ENCODE measurements at regions not wholly inside any gene's neighbourhood (a gene's known extent, or its start where the extent isn't known, plus 50 kb on each side); places are given as distances from the start of the nearest gene placed in this dataset.
"Not testable (repeated sequence)": the region's sequence is repeated elsewhere in the genome, so short reads cannot be mapped to it uniquely, and the experiment has no call there.

DNA sequence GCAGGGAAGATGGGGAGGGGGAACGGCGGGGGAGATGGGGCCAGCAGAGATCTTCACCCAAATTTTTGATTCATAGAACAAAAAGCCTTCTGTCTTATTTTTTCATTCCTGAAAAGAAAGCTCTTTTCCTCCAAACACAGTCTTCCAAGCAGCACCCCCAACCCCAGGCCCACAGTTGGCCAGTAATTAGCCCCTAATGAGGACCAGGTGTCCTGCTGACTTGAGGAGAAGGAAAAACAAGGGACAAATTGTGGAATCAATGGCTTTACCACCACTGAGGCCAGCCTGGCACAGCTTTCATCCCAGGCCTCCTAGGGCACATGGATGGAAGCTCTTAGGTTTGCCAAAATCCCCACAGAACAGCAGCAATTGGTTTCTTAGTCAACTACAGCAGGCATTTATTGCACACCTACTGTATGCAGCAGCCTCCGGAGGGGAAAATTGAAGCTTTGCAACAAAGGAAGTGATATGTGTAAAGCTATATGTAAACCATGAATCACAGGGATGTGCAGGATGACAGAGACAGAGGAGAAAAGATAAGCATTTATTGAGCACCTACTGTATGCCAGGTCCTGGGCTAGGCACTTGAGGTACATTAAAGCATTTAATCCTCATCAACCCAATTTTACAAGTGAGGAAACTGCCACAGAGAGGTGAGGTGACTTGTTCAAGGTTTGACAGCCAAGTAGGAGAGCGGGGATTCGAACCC, 199.5 kb downstream of the TBC1D2B start:
- ChIA-PET CTCF (no interaction called here), POLR2A (no interaction called here)
- DNase-seq (ENCODE audit: extremely low spot score) = no peak
- TF ChIP-seq ELF4 (IDR thresholded peaks at IDR 0.05) (no peak), FOXK2 (IDR thresholded peaks at IDR 0.05) (no peak), L3MBTL2 (conservative IDR thresholded peaks at IDR 0.05) (no peak), TARDBP (IDR thresholded peaks at IDR 0.05) (no peak), FOXA1 (IDR thresholded peaks at IDR 0.05) (no peak), NFRKB (IDR thresholded peaks at IDR 0.05) (no peak), HDGF (IDR thresholded peaks at IDR 0.05; ENCODE audit: borderline replicate concordance) (no peak), FOXM1 (IDR thresholded peaks at IDR 0.05; ENCODE audit: borderline replicate concordance) (no peak), BHLHE40 (IDR thresholded peaks at IDR 0.05; ENCODE audit: borderline replicate concordance) (no peak), LEF1 (IDR thresholded peaks at IDR 0.05; ENCODE audit: borderline replicate concordance) (no peak), CTBP1 (IDR thresholded peaks at IDR 0.05; ENCODE audit: borderline replicate concordance) (no peak), SUZ12 (IDR thresholded peaks at IDR 0.05) (no peak), SP1 (IDR thresholded peaks at IDR 0.05) (no peak), ARNT (IDR thresholded peaks at IDR 0.05) (no peak), ZNF384 (IDR thresholded peaks at IDR 0.05) (no peak)
- TF ChIP-seq, protein P1, sequence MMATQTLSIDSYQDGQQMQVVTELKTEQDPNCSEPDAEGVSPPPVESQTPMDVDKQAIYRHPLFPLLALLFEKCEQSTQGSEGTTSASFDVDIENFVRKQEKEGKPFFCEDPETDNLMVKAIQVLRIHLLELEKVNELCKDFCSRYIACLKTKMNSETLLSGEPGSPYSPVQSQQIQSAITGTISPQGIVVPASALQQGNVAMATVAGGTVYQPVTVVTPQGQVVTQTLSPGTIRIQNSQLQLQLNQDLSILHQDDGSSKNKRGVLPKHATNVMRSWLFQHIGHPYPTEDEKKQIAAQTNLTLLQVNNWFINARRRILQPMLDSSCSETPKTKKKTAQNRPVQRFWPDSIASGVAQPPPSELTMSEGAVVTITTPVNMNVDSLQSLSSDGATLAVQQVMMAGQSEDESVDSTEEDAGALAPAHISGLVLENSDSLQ (IDR thresholded peaks at IDR 0.05) = no peak

DNA sequence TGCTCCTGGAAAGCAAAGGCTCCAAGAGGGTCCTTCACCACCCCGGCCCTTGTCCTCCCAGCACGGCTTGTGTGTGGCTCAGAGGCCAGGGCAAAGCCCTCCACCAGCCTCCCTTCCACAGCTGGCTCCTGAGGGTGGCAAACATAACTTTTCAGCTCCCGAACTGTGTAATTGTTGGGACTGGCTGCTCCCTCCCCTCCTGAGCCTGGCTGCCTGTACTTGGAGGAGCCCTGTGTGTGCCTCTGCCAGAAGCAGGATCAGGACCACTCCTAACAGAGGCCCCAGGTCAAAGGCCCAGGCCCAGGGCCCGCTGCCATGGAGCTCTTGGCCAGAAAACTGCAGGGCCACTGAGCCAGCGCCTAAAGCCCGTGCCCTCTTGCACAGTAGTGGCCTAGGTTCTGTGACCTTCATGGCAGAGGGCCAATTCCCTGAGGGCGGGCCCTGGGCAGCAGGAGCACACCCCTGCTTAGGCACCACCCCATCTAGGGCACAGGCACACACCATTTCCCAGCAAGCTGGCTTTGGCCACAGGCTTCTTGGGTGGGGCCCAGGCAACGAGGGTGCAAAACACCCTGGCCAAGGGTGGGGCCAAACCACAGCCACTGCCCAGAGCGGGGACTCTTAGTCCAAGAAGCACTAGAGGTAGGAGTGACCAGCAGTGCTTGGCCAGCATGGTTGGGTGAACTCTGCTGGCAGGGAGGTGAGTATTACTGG, 201.2 kb downstream of the TBC1D2B start:
- CTCF ChIA-PET = interaction anchor here (1.4 kb wide), 1 partner anchor 20 kb away, joined by 6 read pairs; no protein-coding TSS in a partner anchor
- DNase-seq (ENCODE audit: extremely low spot score); POLR2A ChIA-PET: not testable (repeated sequence)

DNA sequence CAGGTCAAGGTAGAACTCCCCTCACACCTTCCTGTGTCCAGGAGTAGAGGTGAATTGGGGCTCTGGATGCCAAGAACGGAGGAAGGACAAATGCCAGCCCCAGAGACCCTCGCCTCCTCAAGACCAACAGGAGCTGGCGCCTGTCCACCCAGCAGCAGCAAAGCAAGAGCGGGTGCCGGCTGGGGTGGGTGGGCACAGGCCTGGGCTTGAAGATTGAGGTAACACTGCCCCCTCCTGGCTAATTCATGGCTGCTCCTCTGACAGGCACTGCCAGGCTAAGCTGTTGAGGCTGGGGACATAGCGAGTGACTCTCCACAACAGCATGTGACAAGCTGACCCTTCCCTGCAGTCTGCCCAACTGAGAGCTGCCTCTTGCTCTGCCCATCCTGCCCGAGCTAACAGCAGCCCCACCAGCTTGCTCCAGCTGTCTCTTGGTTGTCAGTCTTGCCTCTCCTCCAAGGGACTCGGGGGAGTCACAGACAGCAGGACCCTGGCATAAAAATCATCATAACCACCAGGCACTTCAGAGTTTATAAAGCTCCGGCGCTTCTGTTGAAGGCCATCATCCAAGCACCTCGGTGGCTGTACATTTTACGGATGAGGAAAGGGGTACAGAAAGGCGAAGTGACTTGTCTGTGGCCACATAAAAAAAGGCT, 202.3 kb downstream of the TBC1D2B start:
- POLR2A ChIA-PET = not testable (repeated sequence)
- DNase-seq (ENCODE audit: extremely low spot score) = peak; percentile 76

DNA sequence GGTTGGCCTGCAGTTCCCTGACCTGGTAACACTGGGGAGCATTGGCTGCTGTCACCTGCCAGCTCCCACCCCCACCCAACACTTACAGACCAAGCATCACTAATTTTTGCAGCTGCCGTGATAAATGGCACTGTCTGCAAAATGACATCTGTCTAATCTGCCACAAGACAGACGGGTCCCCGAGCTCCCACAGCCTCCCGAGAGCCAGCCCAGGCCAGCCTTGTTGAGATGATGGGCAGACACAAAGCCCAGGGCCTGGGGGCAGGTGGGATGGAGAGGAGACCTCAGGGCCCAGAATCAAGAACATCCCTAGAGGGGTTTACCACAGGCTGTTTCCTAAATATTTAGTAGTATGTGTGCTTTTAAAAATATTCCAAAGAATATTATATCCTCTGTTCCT, 203.4 kb downstream of the TBC1D2B start:
- DNase-seq (ENCODE audit: extremely low spot score) = no peak
- ChIA-PET CTCF (interaction anchor here (1.1 kb wide), 1 partner anchor 266 kb away, joined by 3 read pairs; no protein-coding TSS in a partner anchor), POLR2A (no interaction called here)
- TF ChIP-seq LEF1 (IDR thresholded peaks at IDR 0.05; ENCODE audit: borderline replicate concordance) (no peak), FOXK2 (IDR thresholded peaks at IDR 0.05) (no peak), HDGF (IDR thresholded peaks at IDR 0.05; ENCODE audit: borderline replicate concordance) (no peak), SP1 (IDR thresholded peaks at IDR 0.05) (no peak), FOXM1 (IDR thresholded peaks at IDR 0.05; ENCODE audit: borderline replicate concordance) (no peak)
- TF ChIP-seq, protein P1 (IDR thresholded peaks at IDR 0.05) = no peak

More for the DNA sequence above, 202.3 kb downstream of the TBC1D2B start:
- CTCF ChIA-PET = interaction anchor here (0.6 to 1.4 kb wide), 9 partner anchors 19 to 1684 kb away, joined by 3 to 9 read pairs (median 3); no protein-coding TSS in a partner anchor

DNA sequence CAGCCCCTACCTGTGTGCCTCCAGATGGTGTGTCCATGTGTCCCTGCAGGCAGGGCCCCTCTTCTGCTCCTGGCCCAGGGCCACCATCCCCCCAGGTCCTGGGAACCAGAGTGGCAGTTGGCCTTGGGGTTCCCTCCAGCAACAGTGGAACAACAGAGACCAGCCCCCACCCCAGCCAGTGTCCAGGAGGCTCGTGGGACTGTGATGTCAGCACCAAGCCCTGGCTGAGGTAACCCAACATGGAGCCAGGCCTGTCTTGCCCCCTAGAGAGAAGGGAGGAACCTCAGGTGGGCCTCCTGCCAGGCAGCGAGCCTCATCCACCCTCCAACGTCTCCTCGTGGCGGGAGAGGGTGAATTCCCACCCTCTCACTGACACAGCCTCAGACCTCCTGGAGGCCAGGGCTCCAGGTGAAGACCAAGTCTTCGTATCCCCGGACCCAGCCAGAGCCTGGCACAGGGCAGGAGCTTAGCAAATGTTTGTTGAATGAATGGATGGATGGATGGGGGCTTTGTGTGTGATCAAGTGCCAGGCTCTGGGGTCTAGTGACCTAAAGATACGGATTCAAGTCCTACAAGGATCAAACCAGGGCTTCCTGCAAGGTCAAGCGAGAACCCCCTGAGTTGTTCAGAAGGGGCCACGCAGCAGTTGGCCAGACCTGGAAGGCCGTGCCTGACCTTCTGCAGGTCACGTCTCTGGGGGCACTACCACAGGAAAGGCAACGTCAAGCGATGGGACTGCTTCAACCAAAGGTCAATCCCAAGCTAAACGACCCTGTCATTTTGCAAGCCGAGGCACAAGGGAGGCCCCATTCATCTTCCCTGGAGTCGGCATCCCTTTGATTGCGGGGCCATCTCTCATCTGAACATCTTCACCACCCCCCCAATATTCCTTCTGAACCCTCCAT, 204.7 kb downstream of the TBC1D2B start:
- POLR2A ChIA-PET; DNase-seq (ENCODE audit: extremely low spot score): not testable (repeated sequence)
- CTCF ChIA-PET = interaction anchor here (1.1 kb wide), 1 partner anchor 265 kb away, joined by 3 read pairs; no protein-coding TSS in a partner anchor

DNA sequence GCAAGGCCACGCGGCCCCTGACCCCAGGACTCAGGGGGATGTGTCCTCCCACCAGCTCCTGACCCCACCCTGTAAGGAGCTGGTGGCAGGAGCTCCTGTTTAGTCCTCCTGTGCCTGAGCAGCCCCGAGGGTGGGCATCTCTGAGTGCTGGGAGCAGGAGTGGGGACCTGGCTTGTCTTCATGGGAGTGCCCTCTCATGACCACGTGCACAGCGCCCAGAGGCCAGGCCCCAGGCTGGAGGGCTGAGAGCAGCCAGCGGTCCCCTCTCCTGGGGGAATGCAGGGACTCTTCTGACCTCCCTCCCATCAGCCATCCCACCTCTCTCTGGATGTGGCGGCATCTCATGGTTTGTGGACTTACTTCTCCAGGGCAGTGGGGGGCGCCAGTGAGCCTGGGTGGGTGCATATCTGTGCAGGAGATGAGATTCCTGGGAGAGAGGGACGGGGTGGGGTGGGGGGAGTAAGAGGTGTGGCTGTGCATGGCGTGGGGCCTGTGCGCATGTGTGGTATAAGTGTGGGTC, 205.6 kb downstream of the TBC1D2B start:
- no peak for TF ChIP-seq LEF1 (IDR thresholded peaks at IDR 0.05; ENCODE audit: borderline replicate concordance)
- no peak for TF ChIP-seq FOXA1 (IDR thresholded peaks at IDR 0.05)
- no peak for TF ChIP-seq SUZ12 (IDR thresholded peaks at IDR 0.05)
- no peak for TF ChIP-seq L3MBTL2 (conservative IDR thresholded peaks at IDR 0.05)
- TF ChIP-seq CTBP1 (IDR thresholded peaks at IDR 0.05; ENCODE audit: borderline replicate concordance) = no peak
- no peak for TF ChIP-seq FOXK2 (IDR thresholded peaks at IDR 0.05)
- no peak for TF ChIP-seq BHLHE40 (IDR thresholded peaks at IDR 0.05; ENCODE audit: borderline replicate concordance)
- TF ChIP-seq HDGF (IDR thresholded peaks at IDR 0.05; ENCODE audit: borderline replicate concordance) = no peak
- TF ChIP-seq NFRKB (IDR thresholded peaks at IDR 0.05) = no peak
- TF ChIP-seq, protein P1 (IDR thresholded peaks at IDR 0.05) = no peak
- no peak for TF ChIP-seq ZNF384 (IDR thresholded peaks at IDR 0.05)
- TF ChIP-seq ELF4 (IDR thresholded peaks at IDR 0.05) = no peak
- ChIA-PET POLR2A (no interaction called here), CTCF (interaction anchor here (0.9 kb wide), 1 partner anchor 9 kb away, joined by 4 read pairs; no protein-coding TSS in a partner anchor)
- DNase-seq (ENCODE audit: extremely low spot score) = peak; percentile 44

All from HEK293T (cell line).